ENCODE measurements at regions not wholly inside any gene's neighbourhood (a gene's known extent, or its start where the extent isn't known, plus 50 kb on each side); places are given as distances from the start of the nearest gene placed in this dataset.
A peak's percentile ranks its signal among the peaks of the same experiment; 100 is the strongest.

DNA sequence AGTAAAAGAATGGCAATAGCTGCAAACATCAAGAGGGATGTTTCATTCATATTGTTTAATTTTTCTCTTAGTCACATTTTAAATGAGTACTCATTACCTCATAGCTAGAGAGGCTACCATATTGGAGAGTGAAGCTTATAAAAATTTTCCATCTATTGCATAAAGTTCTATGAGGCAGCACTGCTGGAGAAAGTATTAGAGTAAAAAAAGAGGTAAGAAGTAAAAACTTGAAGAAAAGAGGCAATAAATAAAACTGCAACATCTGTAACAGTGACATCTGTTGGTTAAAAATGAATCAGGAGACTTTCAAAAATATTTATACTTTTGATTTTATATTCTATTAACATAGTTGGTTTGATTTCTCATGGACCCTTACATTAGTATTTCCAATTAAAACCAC lies 284.5 kb upstream of the SEMA3D start:
- ChIA-PET CTCF (no interaction called here), POLR2A (ENCODE audit: low non-redundant PET) (no interaction called here)
- H3K27ac ChIP-seq, result no peak overlapping the region
- TF ChIP-seq, protein P1, sequence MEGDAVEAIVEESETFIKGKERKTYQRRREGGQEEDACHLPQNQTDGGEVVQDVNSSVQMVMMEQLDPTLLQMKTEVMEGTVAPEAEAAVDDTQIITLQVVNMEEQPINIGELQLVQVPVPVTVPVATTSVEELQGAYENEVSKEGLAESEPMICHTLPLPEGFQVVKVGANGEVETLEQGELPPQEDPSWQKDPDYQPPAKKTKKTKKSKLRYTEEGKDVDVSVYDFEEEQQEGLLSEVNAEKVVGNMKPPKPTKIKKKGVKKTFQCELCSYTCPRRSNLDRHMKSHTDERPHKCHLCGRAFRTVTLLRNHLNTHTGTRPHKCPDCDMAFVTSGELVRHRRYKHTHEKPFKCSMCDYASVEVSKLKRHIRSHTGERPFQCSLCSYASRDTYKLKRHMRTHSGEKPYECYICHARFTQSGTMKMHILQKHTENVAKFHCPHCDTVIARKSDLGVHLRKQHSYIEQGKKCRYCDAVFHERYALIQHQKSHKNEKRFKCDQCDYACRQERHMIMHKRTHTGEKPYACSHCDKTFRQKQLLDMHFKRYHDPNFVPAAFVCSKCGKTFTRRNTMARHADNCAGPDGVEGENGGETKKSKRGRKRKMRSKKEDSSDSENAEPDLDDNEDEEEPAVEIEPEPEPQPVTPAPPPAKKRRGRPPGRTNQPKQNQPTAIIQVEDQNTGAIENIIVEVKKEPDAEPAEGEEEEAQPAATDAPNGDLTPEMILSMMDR (conservative IDR thresholded peaks at IDR 0.05; ENCODE audit: low read depth), result no peak
- no peak for DNase-seq (ENCODE audit: low spot score)

DNA sequence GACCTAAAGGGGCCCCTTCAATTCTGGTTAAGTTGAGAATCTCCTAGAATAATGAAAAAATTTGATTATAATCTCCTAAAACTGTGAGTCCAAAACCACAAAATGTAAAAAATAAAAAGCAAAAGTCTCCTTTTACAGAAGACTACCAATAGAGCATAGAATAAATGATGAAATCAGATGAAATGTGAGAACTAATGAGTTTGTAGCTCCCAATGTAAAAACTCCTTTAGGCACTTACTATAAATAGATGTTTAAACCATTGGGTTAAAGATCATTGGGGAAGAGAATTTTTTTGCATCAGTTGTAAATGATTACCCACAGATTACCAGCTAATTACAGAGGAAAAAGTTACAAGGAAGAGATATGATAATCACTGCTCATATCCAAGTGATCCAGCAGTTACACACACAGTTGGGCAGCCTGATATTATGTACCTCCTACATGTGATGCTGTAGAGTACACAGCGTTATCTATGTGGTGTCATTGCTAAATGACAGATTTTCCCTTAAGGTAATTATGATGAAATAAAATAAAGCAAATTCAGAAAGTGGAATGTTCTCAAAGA lies 282.7 kb upstream of the SEMA3D start:
- ChIA-PET CTCF (interaction anchor here (0.7 kb wide), 1 partner anchor 236 kb away, joined by 3 read pairs; no protein-coding TSS in a partner anchor), POLR2A (ENCODE audit: low non-redundant PET) (no interaction called here)
- no peak for DNase-seq (ENCODE audit: low spot score)
- H3K27ac ChIP-seq, result no peak overlapping the region
- TF ChIP-seq, protein P1 (conservative IDR thresholded peaks at IDR 0.05; ENCODE audit: low read depth), result no peak

DNA sequence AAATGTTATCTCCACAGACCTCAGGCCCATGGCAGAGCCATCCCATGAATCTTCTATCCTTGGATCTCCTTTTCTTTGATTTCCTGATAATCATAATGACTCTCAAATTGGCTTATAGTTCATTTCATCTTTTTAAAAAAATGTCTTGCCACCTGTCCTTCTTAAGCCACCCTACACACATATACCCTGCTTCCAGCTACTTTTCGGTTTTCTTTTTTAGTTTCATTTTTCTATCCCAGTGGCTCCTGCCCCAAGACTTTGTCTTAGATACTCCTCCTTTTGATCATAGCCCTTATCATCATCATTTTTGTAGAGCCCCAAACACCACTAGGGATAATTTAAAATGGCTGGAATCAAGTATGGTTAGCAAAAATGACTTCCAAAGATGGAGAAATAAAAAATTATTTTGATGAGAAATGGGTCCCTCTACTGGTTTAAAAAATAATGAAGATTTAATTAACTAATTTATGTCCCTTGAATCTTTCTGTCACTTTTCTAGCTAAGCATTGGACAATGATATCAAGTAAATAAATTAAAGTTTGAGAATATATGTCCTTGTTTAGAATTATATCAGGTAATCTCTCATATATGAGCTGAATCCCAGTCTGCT lies 277.3 kb upstream of the SEMA3D start:
- ChIA-PET CTCF (interaction anchor here (0.6 to 1.2 kb wide), 4 partner anchors 9 to 433 kb away, joined by 3 read pairs; no protein-coding TSS in a partner anchor), POLR2A (ENCODE audit: low non-redundant PET) (no interaction called here)
- DNase-seq (ENCODE audit: low spot score), result no peak
- no peak overlapping the region for H3K27ac ChIP-seq
- TF ChIP-seq, protein P1 (conservative IDR thresholded peaks at IDR 0.05; ENCODE audit: low read depth), result peak; percentile 24

DNA sequence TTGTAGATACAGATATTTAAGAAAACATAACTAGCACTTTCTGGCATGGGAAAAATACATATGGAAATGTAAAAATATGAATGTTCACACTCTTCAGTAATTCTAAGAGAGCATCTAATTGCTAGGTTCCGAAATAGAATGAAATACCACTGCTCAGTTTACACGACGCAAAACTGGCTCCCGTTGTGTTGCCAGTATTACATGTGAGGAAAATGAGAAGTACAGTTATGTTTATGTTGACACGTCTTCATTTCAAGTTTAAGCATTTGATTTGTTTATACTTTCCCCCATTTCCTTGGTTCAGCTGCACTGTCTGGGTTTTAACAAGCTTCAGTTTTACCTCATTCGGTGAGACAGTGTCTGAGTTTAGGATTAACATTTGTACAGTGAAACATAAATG lies 275.8 kb upstream of the SEMA3D start:
- TF ChIP-seq, protein P1 (conservative IDR thresholded peaks at IDR 0.05; ENCODE audit: low read depth), result no peak
- no peak overlapping the region for H3K27ac ChIP-seq
- CTCF ChIA-PET, result interaction anchor here (0.6 to 1.0 kb wide), 2 partner anchors 425 to 1637 kb away, joined by 3 to 5 read pairs; no protein-coding TSS in a partner anchor
- POLR2A ChIA-PET (ENCODE audit: low non-redundant PET), result no interaction called here
- DNase-seq (ENCODE audit: low spot score), result no peak

DNA sequence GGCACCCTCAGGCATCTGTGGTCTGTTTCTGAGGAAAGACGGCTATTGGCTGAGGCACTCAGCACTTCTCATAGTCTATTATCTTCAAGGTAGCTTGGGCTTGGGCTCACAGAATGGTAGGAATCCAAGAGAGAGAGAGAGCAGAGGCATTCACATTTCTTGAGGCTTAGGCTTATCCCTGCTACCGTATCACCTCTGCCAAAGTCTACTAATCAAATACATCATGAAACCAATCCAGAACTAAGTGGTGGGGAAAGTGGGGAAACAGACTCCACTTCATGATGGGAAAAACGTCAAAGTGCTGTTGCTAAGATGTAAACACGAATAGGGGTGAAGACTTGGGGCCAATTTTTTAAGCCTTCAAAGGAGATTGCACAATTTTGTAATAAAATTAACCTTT lies 271.1 kb upstream of the SEMA3D start:
- DNase-seq (ENCODE audit: low spot score), result no peak
- CTCF ChIA-PET, result interaction anchor here (0.7 kb wide), 1 partner anchor 372 kb away, joined by 4 read pairs; no protein-coding TSS in a partner anchor
- TF ChIP-seq, protein P1 (conservative IDR thresholded peaks at IDR 0.05; ENCODE audit: low read depth), result no peak
- POLR2A ChIA-PET (ENCODE audit: low non-redundant PET), result no interaction called here
- H3K27ac ChIP-seq, result no peak overlapping the region

DNA sequence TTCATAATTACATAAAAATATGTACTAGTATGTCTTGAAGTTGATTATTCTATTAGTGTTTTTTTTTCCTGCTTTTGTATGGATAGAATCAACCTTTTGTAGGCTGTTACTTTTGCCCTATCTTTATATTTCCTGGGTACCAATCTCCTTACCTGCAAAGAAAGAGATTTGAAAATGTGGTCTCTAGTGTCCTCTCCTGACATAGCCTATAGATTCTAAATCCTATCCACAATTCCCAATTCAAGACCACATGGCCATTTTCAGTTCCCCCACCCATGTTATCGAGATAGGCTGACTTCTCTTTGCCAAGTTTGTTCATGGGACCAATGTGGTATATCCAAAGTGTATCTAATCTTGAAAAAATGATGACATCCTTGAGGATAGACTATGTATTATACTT lies 269.4 kb upstream of the SEMA3D start:
- H3K27ac ChIP-seq, result no peak overlapping the region
- POLR2A ChIA-PET (ENCODE audit: low non-redundant PET), result no interaction called here
- TF ChIP-seq, protein P1 (conservative IDR thresholded peaks at IDR 0.05; ENCODE audit: low read depth), result no peak
- CTCF ChIA-PET, result no interaction called here
- no peak for DNase-seq (ENCODE audit: low spot score)

Data from RWPE1 (cell line).